PC-9 (cell line): ENCODE measurements at regions not wholly inside any gene's neighbourhood (a gene's known extent, or its start where the extent isn't known, plus 50 kb on each side); places are given as distances from the start of the nearest gene placed in this dataset.

Source experiments
- CTCF ChIP-seq: fragments of 200-600 bp; sonication (generic); conservative IDR thresholded peaks from 2 replicates; pipeline ENCODE4 v1.6.1; 2017; ENCODE audit warnings: mixed run types, antibody characterized with exemption, mild to moderate bottlenecking, moderate library complexity
- EZH2 ChIP-seq: fragments of 200-600 bp; sonication (generic); IDR thresholded peaks from 2 replicates; pipeline ENCODE4 v1.8.0; 2017; ENCODE audit warnings: antibody characterized with exemption, low read depth

- TF ChIP-seq CTCF (no peak), EZH2 (no peak)
Observed at GRCh38 chr7:65287023-65287422, 86.6 kb upstream of the ZNF92 start.
